Endothelial cell (in vitro differentiated cells): ENCODE measurements at regions not wholly inside any gene's neighbourhood (a gene's known extent, or its start where the extent isn't known, plus 50 kb on each side); places are given as distances from the start of the nearest gene placed in this dataset.

Source experiments
- DNase-seq: peaks from one replicate; pipeline ENCODE4 v3.0.0; 2021; ENCODE audit warnings: low spot score
- H3K27ac Mint-ChIP-seq: one replicate; pipeline ENCODE4 v1.8.0; 2021; ENCODE audit warnings: mixed read lengths, inconsistent platforms; ENCODE audit not compliant: unreplicated experiment
- H3K27me3 Mint-ChIP-seq: one replicate; pipeline ENCODE4 v1.8.0; 2021; ENCODE audit warnings: mild to moderate bottlenecking, moderate library complexity, mixed read lengths, inconsistent platforms; ENCODE audit not compliant: unreplicated experiment
- H3K36me3 Mint-ChIP-seq: one replicate; pipeline ENCODE4 v1.8.0; 2021; ENCODE audit warnings: mild to moderate bottlenecking, low read depth, mixed read lengths, inconsistent platforms; ENCODE audit not compliant: unreplicated experiment
- H3K4me1 Mint-ChIP-seq: one replicate; pipeline ENCODE4 v1.8.0; 2021; ENCODE audit warnings: mild to moderate bottlenecking, mixed read lengths, inconsistent platforms; ENCODE audit not compliant: unreplicated experiment
- H3K4me3 Mint-ChIP-seq: one replicate; pipeline ENCODE4 v1.8.0; 2021; ENCODE audit warnings: mild to moderate bottlenecking, mixed read lengths, inconsistent platforms; ENCODE audit not compliant: unreplicated experiment
- H3K9me3 Mint-ChIP-seq: one replicate; pipeline ENCODE4 v1.8.0; 2021; ENCODE audit warnings: mixed read lengths, inconsistent platforms; ENCODE audit not compliant: unreplicated experiment
- TF ChIP-seq, protein P1 (sequence below): fragments of 200-600 bp; sonication (generic); IDR thresholded peaks from one replicate; pipeline ENCODE4 v1.5.0; 2021; ENCODE audit warnings: antibody characterized with exemption; ENCODE audit not compliant: unreplicated experiment

DNA sequence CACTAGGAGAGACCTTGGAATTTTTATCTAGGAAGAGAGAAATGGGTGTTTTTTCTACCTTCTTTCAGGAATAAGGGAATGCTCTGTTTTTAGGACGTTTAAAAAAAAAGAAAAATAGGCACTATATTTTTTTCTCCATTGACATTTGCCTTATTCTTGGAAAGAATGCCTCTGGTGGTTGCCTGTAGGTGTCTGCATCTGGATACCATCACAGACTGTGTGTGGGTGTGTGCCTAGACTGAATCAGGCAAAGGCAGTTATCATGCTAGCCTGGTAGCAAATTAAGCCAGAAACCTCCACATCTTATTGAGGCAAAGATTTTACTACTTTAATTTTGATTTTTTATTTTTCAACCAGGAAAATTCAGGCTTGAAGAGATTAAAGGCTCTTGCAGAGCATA, 513.6 kb upstream of the KCNMB2 start:
- no peak for DNase-seq
- H3K4me1 Mint-ChIP-seq = no peaks in the 10 kb centered on the region
- H3K27ac Mint-ChIP-seq = no peak overlapping the region
- no peak overlapping the region for H3K4me3 Mint-ChIP-seq
- TF ChIP-seq, protein P1, sequence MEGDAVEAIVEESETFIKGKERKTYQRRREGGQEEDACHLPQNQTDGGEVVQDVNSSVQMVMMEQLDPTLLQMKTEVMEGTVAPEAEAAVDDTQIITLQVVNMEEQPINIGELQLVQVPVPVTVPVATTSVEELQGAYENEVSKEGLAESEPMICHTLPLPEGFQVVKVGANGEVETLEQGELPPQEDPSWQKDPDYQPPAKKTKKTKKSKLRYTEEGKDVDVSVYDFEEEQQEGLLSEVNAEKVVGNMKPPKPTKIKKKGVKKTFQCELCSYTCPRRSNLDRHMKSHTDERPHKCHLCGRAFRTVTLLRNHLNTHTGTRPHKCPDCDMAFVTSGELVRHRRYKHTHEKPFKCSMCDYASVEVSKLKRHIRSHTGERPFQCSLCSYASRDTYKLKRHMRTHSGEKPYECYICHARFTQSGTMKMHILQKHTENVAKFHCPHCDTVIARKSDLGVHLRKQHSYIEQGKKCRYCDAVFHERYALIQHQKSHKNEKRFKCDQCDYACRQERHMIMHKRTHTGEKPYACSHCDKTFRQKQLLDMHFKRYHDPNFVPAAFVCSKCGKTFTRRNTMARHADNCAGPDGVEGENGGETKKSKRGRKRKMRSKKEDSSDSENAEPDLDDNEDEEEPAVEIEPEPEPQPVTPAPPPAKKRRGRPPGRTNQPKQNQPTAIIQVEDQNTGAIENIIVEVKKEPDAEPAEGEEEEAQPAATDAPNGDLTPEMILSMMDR = no peak
- no peaks in the 10 kb centered on the region for H3K9me3 Mint-ChIP-seq
- no peaks in the 10 kb centered on the region for H3K36me3 Mint-ChIP-seq
- H3K27me3 Mint-ChIP-seq = no peaks in the 10 kb centered on the region

DNA sequence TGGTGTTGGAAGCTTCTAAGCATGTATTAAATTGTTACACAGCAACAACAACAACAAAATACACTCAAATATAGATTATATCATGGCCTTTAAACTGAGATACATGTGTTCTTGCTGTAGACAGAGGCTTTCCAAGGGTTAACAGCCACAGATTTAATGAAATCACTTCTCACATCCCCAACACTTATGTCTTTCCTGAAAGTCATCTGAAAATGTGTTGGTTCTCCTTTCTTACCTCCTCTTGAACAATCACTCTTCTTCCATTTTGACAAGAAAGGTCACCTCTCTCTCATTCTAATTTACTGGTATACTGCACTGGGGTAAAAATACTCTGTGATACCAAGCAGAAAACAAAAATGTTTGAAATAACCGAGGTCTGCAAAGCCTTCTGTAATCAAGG, 507.3 kb upstream of the KCNMB2 start:
- DNase-seq = no peak
- Mint-ChIP-seq H3K27me3 (no peaks in the 10 kb centered on the region), H3K36me3 (no peaks in the 10 kb centered on the region), H3K27ac (no peak overlapping the region), H3K4me3 (no peak overlapping the region), H3K4me1 (no peaks in the 10 kb centered on the region), H3K9me3 (no peaks in the 10 kb centered on the region)
- TF ChIP-seq, protein P1 = no peak

DNA sequence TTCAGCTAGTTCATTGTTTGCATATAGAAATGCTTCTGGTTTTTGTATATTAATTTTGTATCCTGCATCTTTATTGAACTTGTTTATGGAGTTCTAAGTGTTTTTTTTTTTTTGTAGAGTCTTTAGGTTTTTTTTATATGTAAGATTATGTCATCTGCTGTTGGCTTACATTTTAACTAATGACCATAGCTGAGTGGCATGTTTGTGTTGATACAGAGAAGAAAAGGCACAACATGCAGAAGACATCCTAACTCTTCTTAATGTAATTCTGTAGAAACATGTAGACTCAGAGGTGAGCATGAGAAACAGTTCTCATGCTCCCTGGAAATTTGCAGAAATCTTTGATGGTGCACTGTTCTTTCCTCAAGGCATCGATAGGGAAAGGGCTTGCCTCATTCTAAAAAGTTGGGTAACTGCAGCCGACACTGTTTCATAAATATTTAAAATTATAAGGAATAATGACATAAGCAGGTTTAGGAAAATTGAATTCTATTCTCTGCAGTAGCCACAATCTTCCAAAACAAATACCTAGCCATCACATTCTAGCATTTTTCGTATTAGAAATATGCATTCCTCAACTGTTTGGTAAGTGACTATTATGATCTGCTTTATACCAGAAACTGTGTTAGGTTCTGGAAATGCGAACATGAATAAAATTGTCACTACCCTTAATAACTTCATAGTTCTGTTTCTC, 499.6 kb upstream of the KCNMB2 start:
- TF ChIP-seq, protein P1 = no peak
- no peak overlapping the region for H3K27ac Mint-ChIP-seq
- H3K9me3 Mint-ChIP-seq = no peaks in the 10 kb centered on the region
- no peak overlapping the region for H3K4me3 Mint-ChIP-seq
- DNase-seq = no peak
- no peaks in the 10 kb centered on the region for H3K36me3 Mint-ChIP-seq
- H3K4me1 Mint-ChIP-seq = no peaks in the 10 kb centered on the region
- H3K27me3 Mint-ChIP-seq = no peaks in the 10 kb centered on the region

DNA sequence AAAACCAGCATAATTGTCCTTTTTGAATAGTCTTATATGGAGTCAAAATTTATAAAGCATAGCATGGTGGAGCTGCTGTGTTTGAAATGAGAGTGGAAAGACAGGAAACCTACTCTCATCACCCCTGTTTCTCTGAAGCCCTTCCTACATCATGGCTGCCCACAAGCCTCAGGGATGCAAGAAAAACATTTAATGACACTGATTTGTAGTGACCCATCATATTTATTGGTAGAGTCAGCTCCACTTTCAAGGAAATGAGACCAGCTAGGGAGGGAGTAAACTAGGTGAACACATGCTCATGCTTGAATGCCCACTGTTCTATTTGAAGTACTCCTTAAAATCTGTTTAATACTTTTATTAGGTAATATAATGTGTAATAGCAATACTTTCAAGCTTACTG, 494.3 kb upstream of the KCNMB2 start:
- no peak overlapping the region for H3K27ac Mint-ChIP-seq
- no peaks in the 10 kb centered on the region for H3K4me1 Mint-ChIP-seq
- TF ChIP-seq, protein P1 = no peak
- no peaks in the 10 kb centered on the region for H3K27me3 Mint-ChIP-seq
- H3K36me3 Mint-ChIP-seq = no peaks in the 10 kb centered on the region
- H3K9me3 Mint-ChIP-seq = no peaks in the 10 kb centered on the region
- no peak for DNase-seq
- no peak overlapping the region for H3K4me3 Mint-ChIP-seq

DNA sequence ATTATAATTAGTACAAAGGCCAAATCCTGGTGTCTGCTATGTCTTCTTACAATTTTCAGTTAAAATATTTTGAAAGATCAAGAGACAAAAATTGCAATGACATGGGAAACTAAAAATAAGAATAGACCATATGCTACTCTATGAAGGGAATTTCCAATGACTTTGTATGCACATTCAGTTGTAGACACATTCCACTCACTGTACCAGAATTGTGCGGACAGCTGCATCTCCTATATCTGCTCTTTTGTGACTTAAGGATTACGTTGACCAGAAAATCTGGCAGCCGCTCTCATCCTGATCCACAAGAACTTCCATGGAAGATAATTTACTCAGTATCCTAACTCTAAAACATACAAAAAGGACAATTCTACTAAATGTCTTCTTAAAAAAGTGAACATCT, 493.9 kb upstream of the KCNMB2 start:
- H3K27me3 Mint-ChIP-seq = no peaks in the 10 kb centered on the region
- DNase-seq = no peak
- no peaks in the 10 kb centered on the region for H3K4me1 Mint-ChIP-seq
- H3K36me3 Mint-ChIP-seq = no peaks in the 10 kb centered on the region
- TF ChIP-seq, protein P1 = no peak
- H3K27ac Mint-ChIP-seq = no peak overlapping the region
- H3K9me3 Mint-ChIP-seq = no peaks in the 10 kb centered on the region
- H3K4me3 Mint-ChIP-seq = no peak overlapping the region
